Stimulated activated CD8-positive, alpha-beta memory T cell treated with anti-CD3 and anti-CD28 coated beads, Interleukin-15, amount 100 ng/mL, for 1 hour (primary cell): ENCODE measurements at regions not wholly inside any gene's neighbourhood (a gene's known extent, or its start where the extent isn't known, plus 50 kb on each side); places are given as distances from the start of the nearest gene placed in this dataset.

Experiments
- DNase-seq: peaks from one replicate; pipeline ENCODE4 v3.0.0-alpha.2; 2020; ENCODE audit warnings: low read depth

DNA sequence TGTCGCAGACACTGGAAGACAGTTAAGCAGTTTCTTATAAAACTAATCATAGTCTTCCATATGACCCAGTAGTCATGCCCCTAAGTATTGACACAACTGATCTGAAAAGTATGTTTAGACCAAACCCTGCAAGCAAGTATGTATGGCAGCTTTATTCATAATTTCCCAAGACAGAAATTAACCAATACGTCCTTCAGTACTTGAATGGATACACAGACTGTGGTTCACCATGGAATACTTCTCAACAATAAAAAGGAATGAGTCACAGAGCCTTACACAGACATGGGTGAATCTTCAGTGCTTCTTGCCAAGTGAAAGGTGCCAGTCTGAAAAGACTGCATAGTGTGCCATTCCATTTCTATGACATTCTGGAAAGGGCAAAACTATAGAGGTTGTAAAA, 50.2 kb upstream of the AKR1E2 start:
- no peak for DNase-seq

GRCh38 chr10:4772202-4772570, 53.8 kb upstream of the AKR1E2 start:
- DNase-seq: no peak

DNA sequence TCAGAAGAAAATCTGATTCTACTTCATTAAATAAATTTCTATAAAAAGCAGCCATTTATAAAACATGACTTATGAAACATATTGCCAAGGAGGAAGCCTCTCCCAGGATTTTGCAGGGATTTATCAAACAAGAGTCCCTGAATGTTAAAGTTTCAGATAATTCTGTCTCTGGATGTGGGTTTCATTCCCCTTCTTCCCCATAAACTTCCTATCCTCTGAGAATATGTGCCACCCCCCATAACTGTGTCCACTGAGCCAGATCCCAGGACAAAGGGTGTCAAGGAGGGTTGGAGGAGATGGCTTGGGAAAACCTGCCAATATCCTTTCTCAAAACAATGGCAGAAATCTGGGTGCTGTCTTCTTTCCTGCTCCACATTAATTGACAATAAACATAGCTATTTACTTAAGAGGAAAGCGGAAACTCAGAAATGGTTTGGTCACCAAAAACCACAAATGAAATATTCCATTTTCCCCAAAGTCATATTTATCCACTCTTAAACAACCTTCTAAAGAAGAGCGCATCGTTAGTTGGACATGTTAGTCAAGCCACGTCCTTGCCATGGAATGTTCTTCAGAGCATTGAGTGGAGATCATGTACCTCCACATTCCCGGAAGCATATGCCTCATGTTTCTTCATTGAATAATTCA, 54.3 kb upstream of the AKR1E2 start:
- no peak for DNase-seq

DNA sequence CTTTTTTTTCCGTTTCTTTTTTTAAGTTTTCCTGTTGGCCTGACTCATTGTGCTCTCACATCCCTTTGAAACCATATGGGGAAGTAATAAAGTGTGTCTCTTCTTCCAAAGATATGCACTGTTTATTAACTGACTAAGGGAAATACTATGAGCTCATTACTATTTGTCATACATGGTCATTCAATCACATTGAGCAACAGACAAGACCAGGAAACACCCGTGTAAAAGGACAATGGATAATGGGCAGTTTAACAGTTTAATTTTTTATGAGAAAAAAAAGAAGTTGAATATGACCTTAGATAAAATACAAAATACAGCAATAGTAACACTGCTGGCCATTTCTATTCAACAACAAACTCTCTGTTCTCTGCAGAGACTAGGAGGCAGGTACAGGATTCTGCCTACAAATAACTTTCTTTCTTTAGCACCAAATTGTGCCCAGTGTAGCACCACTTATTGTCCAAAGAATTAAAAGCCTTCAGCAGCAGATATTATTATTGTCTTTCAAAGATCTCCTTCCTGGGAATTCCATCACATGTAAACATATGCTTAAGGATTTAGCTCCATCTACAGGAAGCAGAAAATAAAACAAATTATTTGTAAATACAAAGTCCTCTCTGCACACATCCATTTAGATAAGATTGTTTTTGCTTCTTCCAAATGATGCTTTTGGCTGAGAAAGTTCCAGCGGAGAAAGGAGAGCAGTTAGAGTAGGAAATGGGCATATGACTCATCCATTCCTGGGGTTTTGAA, 55.0 kb upstream of the AKR1E2 start:
- DNase-seq: no peak

- no peak for DNase-seq
These were observed 57.6 kb upstream of the AKR1E2 start for GRCh38 chr10:4768416-4768815.

- no peak for DNase-seq
These were observed 58.8 kb upstream of the AKR1E2 start for GRCh38 chr10:4767033-4767814.

GRCh38 chr10:4766454-4766853, 59.6 kb upstream of the AKR1E2 start:
- no peak for DNase-seq

DNA sequence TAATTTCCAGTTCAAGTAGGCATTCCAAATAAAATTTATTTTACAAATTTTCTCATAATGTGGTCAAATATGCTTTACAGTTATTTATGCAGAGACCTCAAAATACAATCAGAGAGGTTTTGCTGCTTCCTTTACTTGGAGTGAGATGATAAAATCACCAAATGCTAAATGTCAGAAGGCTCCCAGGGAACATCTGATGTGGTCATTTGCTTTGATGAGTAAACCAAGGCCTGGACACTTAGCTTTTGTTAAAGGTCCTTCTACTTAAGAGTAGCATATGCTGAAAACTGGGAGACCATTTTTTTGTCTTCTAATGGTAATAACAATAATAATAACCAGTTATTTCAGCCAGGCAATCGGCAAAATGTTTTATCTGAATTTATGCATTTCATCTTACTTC, 60.6 kb upstream of the AKR1E2 start:
- no peak for DNase-seq

DNA sequence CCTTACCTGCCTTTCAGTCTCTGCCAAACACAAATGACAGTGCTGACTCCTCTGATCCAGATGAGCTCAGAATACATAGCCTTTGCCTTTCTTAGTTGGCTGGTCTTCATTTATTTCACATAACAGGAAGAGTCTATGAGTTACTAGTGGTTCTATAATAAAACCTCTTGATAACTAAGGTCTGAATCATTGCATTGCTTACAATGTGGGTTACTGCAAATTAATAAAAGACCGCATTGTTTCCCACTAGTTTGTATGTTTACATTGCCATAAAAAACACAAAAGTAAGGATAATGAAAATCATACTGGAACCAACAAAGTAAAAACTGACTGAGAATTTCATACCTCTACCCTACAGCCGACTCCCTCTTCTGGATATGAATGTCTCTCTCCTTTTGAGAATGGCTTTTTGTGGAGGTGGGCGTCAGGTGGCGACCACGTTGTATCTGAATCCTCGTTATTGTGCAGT, 62.0 kb upstream of the AKR1E2 start:
- DNase-seq: no peak

- no peak for DNase-seq
These were observed 62.5 kb upstream of the AKR1E2 start for GRCh38 chr10:4763513-4763912.

GRCh38 chr10:4758256-4758655, 67.8 kb upstream of the AKR1E2 start:
- DNase-seq: no peak

DNA sequence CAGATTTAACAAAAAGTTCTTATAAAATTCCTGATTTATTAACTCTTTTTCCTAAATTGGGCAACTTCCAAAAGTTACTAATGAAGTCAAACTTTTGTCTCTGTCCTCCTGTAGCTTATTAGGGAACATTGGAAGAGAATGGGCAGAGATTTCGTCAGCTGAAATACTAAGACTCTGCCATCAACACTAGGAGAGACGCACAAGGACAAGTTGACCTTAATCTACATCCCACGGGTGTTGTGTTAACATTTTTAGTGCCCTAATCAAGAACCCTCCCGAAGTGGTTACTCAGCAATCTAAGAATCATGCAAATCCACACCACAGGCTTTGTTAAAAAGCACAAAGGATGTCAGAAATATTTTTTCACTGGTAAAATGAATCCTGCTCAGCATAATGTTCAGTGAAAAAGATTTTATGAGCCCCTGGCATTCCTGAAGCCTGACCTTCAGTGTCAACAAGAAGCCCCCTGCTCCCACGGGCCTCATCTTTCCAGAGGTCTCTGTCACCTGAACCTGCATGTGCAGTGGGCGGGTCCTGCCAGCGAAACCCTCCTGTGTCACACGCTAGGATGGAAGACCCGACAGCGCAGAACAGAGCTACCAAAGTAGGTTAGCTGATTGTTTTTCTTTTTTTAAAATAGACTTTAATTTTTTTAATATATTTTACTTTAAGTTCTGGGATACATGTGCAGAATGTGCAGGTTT, 70.6 kb upstream of the AKR1E2 start:
- no peak for DNase-seq

DNA sequence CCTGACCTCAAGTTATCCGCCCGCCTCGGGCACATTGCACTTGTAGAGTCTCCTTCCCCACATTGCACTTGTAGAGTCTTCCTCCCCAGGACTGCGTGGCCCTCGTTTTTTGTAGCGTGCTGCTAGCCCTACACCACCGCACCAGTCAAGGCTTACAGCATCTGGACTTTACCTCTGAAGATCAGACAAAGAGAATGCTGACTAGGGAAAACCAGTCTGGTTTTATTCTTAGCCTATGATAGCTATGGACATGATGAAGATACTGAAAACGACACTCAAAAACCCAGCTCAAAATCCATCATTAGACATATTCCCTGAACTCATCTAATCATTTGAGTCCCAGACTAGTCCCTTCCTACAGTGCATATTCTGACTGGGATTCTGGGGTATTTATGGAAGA, 71.9 kb upstream of the AKR1E2 start:
- DNase-seq: no peak

GRCh38 chr10:4751211-4751610, 74.8 kb upstream of the AKR1E2 start:
- no peak for DNase-seq

- no peak for DNase-seq
These were observed 76.8 kb upstream of the AKR1E2 start for GRCh38 chr10:4749271-4749574.

DNA sequence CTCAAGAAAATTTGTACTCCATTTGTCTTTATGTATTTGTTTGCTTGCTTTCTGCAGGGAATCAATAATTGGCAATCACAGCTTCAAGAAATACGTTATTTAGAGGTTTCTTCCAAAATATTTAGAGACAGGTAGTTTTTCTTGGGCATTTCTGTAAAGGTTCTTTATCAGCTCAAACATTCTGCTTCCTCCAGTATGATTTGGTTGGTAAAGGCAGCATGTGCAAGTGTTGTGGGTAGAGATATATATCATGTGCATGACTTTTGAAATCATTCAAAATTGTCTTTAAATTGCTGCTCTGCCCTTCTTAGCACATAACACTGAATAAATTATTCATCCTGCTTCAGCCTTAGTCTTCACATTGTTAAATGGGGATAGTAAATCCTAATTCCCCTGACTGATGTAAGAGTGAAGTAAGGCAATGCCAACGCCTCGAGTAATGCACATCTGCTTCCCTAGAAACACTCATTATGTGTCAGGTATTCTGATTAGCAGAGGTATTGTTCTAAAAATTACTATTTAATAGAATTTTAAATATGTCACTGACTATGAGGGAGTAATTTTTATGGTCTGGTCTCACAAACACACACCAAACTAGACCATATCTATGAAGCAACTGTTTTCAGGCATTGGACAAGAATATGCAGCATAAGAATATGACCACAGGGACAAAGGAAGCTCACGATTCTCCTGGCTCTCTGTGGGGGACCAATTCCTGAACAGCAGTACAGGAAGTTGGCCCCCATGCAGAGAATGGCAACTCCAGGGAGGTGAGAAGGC, 77.3 kb upstream of the AKR1E2 start:
- no peak for DNase-seq

DNA sequence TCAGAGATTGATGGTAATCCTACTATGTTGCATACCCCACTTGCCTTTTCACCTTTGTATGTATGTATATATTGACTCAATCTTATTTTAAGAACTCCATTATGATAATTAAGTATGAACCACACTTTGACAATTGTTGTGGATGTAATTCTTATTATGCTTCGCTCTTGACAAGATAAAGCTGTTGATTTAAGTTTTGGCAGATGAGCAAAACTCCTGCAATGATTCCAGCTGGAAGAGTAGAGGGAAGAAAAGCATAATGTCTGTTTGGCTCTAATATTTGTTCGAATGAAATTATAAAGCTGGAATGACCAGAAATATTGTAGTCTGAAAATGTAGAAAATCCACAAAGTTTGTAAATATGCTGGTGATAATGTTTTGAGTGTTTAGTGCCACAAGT, 83.8 kb upstream of the AKR1E2 start:
- no peak for DNase-seq

DNA sequence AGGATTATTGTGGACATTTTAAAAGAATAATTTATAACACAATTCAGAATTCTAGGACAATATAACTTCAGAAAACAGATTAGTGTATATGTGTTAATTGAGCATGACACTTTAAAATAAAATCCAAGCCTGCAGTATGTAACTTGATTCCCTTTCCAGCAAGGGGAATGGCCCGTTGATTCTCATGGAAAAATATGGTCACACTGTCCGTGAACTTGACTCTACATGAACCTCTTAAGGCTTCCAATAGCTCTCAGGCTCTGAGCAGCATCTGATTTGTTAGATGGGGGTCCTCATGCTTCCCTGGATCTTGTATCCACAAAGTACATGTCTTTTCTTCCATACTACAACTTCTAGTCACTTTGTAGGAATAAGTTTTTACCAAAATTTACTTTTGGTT, 85.5 kb upstream of the AKR1E2 start:
- no peak for DNase-seq

GRCh38 chr10:4736608-4737007, 89.4 kb upstream of the AKR1E2 start:
- DNase-seq: no peak

DNA sequence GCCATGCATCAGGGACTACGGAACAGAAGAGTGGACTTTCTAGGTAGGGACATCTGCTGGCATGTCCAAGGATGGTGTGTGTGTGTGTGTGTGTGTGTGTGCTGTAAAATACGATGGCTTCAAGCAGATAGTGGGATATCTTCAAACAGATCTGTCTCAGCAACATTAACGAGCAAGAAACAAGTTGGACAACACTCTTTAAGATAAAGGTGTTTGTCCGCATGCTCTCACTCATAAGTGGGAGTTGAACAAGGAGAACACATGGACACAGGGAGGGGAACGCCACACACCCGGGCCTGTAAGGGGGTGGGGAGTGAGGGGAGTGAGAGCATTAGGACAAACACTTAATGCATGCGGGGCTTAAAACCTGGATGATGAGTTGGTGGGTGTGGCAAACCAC, 89.8 kb upstream of the AKR1E2 start:
- DNase-seq: no peak

- DNase-seq: no peak
These were observed 92.2 kb upstream of the AKR1E2 start for GRCh38 chr10:4733843-4734224.
